SU-DHL-6 (cell line): ENCODE measurements at regions not wholly inside any gene's neighbourhood (a gene's known extent, or its start where the extent isn't known, plus 50 kb on each side); places are given as distances from the start of the nearest gene placed in this dataset.

Experiments
- EZH2phosphoT487 ChIP-seq: fragments of 200-600 bp; sonication (generic), shearing (Covaris generic); conservative IDR thresholded peaks from 2 replicates; pipeline ENCODE4 v1.6.1; 2018; ENCODE audit warnings: mild to moderate bottlenecking, antibody characterized with exemption, low read length, moderate library complexity, mixed read lengths
- TF ChIP-seq, protein P1 (sequence below): fragments of 200-600 bp; sonication (generic); IDR thresholded peaks from one replicate; pipeline ENCODE4 v1.5.1; 2017; ENCODE audit warnings: antibody characterized with exemption, mild to moderate bottlenecking, low read length, moderate library complexity; ENCODE audit not compliant: insufficient read depth, poor library complexity, severe bottlenecking

DNA sequence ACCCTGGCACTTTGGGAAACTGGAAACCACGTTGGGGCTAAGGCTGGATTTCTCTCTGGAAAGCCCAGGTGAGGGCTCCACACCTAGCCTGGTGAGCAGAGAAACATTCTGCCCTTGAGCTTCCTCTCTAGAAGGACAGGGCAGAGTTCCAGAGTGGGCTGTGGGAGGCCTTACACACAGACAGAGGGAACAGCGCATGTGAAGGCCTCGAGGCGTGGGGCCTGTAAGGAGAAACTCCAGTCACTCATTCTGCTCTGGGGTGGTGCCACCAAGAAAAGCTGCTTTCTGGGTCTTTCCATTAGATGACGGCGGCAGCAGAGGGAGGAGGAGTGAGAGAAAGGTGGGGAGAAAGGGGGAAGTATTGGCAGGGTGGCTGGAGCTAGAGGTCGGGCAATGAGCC, 183.1 kb downstream of the CHST1 start:
- TF ChIP-seq, protein P1, sequence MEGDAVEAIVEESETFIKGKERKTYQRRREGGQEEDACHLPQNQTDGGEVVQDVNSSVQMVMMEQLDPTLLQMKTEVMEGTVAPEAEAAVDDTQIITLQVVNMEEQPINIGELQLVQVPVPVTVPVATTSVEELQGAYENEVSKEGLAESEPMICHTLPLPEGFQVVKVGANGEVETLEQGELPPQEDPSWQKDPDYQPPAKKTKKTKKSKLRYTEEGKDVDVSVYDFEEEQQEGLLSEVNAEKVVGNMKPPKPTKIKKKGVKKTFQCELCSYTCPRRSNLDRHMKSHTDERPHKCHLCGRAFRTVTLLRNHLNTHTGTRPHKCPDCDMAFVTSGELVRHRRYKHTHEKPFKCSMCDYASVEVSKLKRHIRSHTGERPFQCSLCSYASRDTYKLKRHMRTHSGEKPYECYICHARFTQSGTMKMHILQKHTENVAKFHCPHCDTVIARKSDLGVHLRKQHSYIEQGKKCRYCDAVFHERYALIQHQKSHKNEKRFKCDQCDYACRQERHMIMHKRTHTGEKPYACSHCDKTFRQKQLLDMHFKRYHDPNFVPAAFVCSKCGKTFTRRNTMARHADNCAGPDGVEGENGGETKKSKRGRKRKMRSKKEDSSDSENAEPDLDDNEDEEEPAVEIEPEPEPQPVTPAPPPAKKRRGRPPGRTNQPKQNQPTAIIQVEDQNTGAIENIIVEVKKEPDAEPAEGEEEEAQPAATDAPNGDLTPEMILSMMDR = no peak
- no peak for TF ChIP-seq EZH2phosphoT487
